Hematopoietic multipotent progenitor cell treated with erythropoietin and hydrocortisone succinate and interleukin-3 and kit ligand, for 6 days (in vitro differentiated cells): ENCODE measurements at regions not wholly inside any gene's neighbourhood (a gene's known extent, or its start where the extent isn't known, plus 50 kb on each side); places are given as distances from the start of the nearest gene placed in this dataset.

Source experiments
- DNase-seq: peaks from one replicate; pipeline ENCODE4 v3.0.0-alpha.2; 2015

DNA sequence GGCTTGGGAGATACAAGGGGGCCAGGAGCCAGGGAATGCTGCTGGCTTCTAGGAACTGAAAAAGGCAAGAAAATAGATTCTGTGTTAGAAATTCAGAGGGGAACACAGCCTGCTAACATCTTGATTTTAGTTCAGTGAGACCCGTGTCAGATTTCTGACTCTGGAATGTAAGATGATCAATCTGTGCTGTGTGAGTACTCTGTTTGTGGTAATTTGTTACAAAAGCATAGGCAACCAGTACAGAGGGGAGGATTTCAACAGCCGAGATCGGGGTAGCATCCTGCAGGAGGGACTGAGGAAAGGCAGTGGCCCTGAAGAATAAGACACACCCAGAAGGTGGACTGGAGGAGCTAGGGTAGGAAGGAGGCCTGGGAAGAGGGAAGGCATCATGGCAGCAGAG lies 410.0 kb upstream of the CCDC196 start:
- no peak for DNase-seq

- no peak for DNase-seq
Observed at GRCh38 chr14:66078006-66078405, 408.2 kb upstream of the CCDC196 start.

- peak; percentile 15 for DNase-seq
Observed at GRCh38 chr14:66081594-66082376, 404.4 kb upstream of the CCDC196 start.

DNA sequence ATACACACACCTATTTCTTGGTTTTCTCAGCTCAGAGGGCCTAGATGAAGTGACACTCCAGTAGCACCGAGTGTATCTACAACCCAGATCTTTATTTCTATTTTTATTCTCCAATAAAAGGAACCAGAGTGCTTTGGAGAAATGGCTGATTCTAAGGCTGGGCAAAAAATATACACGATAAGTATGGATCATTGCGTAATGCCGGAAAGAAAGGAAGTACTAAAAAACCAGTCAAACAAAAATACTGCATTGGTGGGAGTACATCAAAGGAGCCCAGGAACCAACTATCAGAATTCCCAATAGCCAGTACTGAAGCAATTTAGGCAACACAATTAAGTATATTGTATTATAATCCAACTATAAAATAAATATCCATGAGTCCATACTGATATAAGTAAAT lies 400.9 kb upstream of the CCDC196 start:
- no peak for DNase-seq

DNA sequence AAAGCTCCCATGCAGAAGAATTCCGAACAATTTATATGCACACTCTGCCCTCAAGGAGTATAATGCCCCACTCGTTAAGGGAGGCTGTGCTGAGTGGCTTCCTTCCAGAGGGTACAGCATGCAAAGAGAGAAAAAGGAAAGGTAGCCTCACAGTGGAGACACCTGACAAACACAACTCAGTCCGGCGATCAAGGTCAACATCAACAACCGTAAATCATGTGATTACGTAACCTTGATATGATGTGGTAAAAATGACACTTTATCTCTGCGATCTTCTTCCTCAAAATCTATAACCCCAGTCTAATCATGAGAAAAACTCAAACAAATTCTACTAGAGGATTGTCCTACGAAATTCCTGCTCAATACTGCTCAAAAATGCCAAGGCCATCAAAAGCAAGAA lies 400.5 kb upstream of the CCDC196 start:
- peak; percentile 20 for DNase-seq

DNA sequence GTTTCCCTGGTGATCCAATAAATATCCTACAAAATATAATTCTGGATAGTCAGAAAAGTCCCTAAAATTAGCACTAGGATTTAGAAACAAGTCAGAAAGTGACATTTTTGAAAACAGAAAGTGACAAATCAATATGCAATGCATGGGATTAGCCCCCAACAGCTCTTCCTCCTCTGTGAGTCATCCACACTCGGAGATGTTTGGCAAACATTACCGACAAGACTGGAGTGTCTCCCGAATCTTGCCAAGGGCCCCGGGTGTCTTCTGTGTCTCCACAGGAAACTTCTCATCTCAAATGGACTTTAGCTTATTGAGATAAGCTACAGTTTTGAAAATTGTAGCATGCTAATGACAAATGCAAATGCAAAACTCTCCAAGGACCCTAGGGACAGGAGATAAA lies 398.9 kb upstream of the CCDC196 start:
- no peak for DNase-seq

- no peak for DNase-seq
Observed at GRCh38 chr14:66088656-66089055, 397.5 kb upstream of the CCDC196 start.

DNA sequence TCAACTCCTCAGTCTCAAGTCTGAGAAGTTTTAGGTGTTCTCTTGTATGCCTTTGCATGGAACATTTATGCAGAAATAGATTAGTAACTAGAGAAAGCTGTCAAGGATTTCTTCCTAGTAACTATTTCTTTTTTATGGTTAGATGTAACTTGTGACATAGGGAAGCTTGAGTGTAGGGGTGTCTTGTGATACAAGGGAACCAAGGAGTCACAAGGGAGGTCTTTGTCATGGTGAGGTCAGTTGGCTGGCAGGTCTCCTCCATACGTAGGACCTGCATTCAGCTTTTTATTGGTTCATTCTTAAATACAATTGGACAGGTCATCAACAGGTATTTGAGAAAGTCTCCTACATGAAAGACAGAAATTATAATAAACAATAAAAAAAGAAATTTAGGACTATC lies 394.0 kb upstream of the CCDC196 start:
- no peak for DNase-seq

- no peak for DNase-seq
Observed at GRCh38 chr14:66092748-66093147, 393.4 kb upstream of the CCDC196 start.

- no peak for DNase-seq
Observed at GRCh38 chr14:66094001-66094727, 392.0 kb upstream of the CCDC196 start.

- no peak for DNase-seq
Observed at GRCh38 chr14:66099451-66099850, 386.7 kb upstream of the CCDC196 start.

- no peak for DNase-seq
Observed at GRCh38 chr14:66099931-66100330, 386.2 kb upstream of the CCDC196 start.

GRCh38 chr14:66101662-66102061 lies 384.5 kb upstream of the CCDC196 start:
- no peak for DNase-seq

DNA sequence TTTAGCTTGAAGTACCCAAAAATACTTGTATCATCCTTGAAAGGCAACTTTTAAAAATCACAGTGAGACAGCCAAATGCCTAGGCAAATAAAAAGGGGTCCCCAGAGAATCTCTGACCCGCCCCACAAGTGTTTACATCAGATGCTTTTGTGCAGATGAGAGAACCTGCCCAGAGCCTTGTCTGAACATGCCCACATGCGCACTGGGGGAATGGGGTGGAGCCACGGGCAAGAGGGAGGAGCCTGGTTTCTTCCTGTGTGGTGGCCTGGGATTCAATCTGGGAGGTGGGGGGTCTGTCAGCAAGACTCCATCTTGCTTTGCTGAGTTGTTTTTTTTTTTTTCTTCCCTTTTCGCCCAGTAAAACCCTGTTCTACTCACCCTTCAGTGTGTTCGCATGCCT lies 381.7 kb upstream of the CCDC196 start:
- DNase-seq: no peak

GRCh38 chr14:66105815-66106214 lies 380.4 kb upstream of the CCDC196 start:
- DNase-seq: no peak

- no peak for DNase-seq
Observed at GRCh38 chr14:66109426-66109825, 376.7 kb upstream of the CCDC196 start.

DNA sequence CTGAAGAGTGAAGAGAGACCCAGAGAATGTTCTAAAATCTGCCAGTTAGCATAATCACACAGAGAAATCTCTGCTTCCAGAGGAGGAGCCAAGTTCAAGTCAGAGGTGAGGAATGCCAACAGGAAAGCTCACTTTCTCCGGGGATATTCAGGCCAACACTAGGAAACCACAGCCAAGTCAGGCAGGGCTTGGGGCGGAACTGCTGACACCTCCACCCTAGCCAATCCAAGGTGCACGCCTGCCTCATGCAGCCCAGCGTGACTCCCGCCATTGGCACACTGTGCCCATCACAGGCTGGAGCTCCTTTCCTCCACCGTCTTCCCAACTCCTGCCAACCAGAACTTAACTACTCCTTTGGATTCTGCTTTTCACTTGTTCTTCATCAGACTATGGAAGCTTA lies 374.3 kb upstream of the CCDC196 start:
- DNase-seq: no peak

DNA sequence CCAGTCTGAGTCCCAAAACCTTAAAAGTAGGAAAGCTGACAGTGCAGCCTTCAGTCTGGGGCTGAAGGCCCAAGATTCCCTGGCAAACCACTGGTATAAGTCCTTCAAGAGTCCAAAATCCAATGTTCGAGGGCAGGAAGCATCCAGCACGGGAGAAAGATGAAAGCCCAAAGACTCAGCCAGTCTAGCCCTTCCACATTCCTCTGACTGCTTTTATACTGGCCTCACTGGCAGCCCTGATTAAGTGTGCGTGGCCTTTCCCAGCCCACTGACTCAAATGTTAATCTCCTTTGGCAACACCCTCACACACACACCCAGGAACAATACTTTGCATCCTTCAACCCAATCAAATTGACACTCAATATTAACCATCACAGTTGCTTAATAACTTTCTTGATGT lies 372.1 kb upstream of the CCDC196 start:
- DNase-seq: no peak

DNA sequence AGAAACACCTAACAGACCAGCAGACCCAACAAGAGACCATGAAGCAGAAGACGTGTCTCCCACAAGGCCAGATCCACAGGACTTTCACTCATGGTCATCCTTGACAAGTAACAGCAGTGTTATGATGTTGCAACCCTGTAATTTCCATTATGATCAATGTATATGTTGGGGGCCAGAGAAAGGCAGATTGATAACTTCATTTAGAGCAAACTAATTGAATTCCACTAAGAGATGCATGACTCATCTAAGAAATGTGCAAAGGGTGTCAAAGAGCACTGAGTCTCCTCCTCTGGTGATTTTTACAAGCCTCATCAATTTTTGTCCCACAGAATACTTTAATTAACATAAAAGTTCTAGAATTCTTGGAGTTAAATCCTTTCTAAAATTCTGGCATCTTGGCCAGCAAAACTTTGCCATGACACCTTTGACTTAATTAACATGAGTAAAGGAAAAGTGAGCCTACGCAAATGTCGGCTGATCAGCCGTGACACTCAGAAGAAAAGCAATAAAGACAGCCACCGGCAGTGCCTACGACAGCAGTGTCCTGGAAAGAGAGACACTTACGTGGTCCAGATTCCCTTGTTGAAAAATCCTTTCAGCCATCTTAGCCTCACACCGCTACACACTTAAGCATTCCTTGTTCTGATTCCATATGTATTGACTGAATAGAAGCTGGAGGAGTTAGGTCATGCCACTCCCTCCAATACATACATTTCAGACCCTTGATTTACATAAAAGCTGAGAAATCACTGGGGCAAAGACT lies 370.2 kb upstream of the CCDC196 start:
- DNase-seq: no peak

DNA sequence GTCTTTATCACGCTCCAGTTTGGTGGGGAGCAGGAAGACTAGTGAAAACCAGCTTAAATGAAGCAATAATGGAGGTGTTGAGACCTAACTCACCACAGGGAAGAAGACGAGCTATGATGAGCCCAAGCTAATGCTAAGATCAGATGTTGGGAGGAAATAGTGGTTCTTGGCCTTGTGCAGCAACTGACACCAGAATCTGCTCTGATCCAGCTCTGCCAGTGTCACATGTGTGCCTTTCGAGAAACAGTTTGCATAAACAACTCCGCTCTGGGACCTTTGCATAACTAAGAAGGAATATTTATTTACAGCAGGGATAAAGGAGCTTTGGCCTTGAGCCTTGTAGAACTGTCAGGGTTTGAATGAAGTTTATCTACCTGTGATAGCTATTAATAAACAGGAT lies 369.4 kb upstream of the CCDC196 start:
- no peak for DNase-seq

DNA sequence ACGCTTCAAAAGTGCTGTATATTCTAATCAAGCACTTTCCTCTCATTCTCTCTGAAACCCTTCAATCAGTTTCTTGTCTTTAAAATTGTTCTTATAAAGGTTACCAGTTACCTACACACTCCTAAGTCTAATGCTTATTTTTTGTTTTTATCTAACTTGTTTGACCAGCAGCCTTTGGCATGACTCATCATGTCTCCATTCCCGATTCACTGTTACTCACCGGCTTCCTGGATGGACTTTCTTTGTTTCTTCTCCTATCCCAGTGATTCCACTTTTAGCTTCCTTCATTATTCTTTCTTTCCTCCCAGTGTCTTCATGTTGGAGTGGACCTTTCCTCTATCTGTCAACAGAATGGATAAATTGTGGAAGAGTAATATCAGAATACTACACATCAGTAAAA lies 368.6 kb upstream of the CCDC196 start:
- no peak for DNase-seq

DNA sequence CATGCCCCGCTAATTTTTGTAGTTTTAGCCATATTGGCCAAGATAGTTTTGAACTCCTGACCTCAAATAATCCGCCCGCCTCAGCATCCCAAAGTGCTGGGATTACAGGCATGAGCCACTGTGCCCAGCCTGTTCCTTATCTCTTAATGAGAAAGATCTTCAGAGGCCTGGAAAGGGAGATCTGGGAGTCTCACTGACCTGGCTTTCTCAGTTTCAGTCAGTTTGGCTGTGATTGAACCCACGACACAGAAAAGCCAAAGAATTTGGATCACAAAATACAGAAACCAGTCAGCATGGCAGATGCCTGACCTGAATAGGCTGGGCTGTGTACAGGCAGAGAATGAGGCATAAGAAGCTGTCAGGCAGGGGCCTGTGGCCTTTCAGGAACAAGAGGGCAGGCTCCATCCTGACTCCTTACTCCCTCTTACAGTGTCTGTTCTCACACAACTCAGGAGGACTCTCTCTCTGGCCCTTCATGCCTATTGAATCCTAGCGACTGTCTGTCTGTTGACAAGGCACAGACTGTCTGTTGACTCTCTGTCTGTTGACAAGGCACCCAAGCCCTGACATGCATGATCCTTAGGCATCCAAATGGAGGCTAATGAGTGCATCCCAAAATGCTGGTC lies 366.5 kb upstream of the CCDC196 start:
- no peak for DNase-seq

- DNase-seq: no peak
Observed at GRCh38 chr14:66120402-66120801, 365.8 kb upstream of the CCDC196 start.
